Activated naive CD4-positive, alpha-beta T cell treated with anti-CD3 and anti-CD28 coated beads, Interleukin-2, amount 50 U/mL, for 24 hours (primary cell): ENCODE measurements at regions not wholly inside any gene's neighbourhood (a gene's known extent, or its start where the extent isn't known, plus 50 kb on each side); places are given as distances from the start of the nearest gene placed in this dataset.

Experiments used
- H3K27ac Mint-ChIP-seq: one replicate; pipeline ENCODE4 v1.8.0; 2021; ENCODE audit warnings: mild to moderate bottlenecking, mixed read lengths
- H3K27me3 Mint-ChIP-seq: one replicate; pipeline ENCODE4 v1.8.0; 2021; ENCODE audit warnings: mixed read lengths
- H3K36me3 Mint-ChIP-seq: one replicate; pipeline ENCODE4 v1.8.0; 2021; ENCODE audit warnings: mixed read lengths
- H3K4me1 Mint-ChIP-seq: one replicate; pipeline ENCODE4 v1.8.0; 2021; ENCODE audit warnings: mixed read lengths
- H3K4me3 Mint-ChIP-seq: one replicate; pipeline ENCODE4 v1.8.0; 2021; ENCODE audit warnings: mild to moderate bottlenecking, mixed read lengths
- H3K9me3 Mint-ChIP-seq: one replicate; pipeline ENCODE4 v1.8.0; 2021; ENCODE audit warnings: mixed read lengths

- no peaks in the 10 kb centered on the region for H3K36me3 Mint-ChIP-seq
- no peak overlapping the region for H3K4me3 Mint-ChIP-seq
- peaks cover 13% of the 10 kb centered on the region for H3K9me3 Mint-ChIP-seq
- H3K27me3 Mint-ChIP-seq = peaks cover 6% of the 10 kb centered on the region
- no peaks in the 10 kb centered on the region for H3K4me1 Mint-ChIP-seq
- no peak overlapping the region for H3K27ac Mint-ChIP-seq
These were observed 323.4 kb downstream of the SHANK2 start for GRCh38 chr11:70928854-70929598.

GRCh38 chr11:70930215-70930614 is 322.2 kb downstream of the SHANK2 start:
- Mint-ChIP-seq H3K9me3 (peaks cover 10% of the 10 kb centered on the region), H3K27me3 (peaks cover 6% of the 10 kb centered on the region), H3K4me1 (no peaks in the 10 kb centered on the region), H3K27ac (no peak overlapping the region), H3K36me3 (no peaks in the 10 kb centered on the region), H3K4me3 (no peak overlapping the region)

- H3K4me3 Mint-ChIP-seq = no peak overlapping the region
- peaks cover 6% of the 10 kb centered on the region for H3K27me3 Mint-ChIP-seq
- no peaks in the 10 kb centered on the region for H3K36me3 Mint-ChIP-seq
- no peak overlapping the region for H3K27ac Mint-ChIP-seq
- peaks cover 8% of the 10 kb centered on the region for H3K9me3 Mint-ChIP-seq
- H3K4me1 Mint-ChIP-seq = no peaks in the 10 kb centered on the region
These were observed 320.9 kb downstream of the SHANK2 start for GRCh38 chr11:70931430-70931829.

GRCh38 chr11:70933981-70934583 is 318.3 kb downstream of the SHANK2 start:
- no peak overlapping the region for H3K27ac Mint-ChIP-seq
- H3K4me3 Mint-ChIP-seq = no peak overlapping the region
- H3K27me3 Mint-ChIP-seq = no peaks in the 10 kb centered on the region
- H3K9me3 Mint-ChIP-seq = peaks cover 8% of the 10 kb centered on the region
- H3K4me1 Mint-ChIP-seq = no peaks in the 10 kb centered on the region
- H3K36me3 Mint-ChIP-seq = no peaks in the 10 kb centered on the region

- Mint-ChIP-seq H3K27ac (no peak overlapping the region), H3K36me3 (no peaks in the 10 kb centered on the region), H3K4me3 (no peak overlapping the region), H3K9me3 (peaks cover 8% of the 10 kb centered on the region), H3K4me1 (no peaks in the 10 kb centered on the region), H3K27me3 (no peaks in the 10 kb centered on the region)
These were observed 317.2 kb downstream of the SHANK2 start for GRCh38 chr11:70935006-70935768.

GRCh38 chr11:70942593-70942992 is 309.8 kb downstream of the SHANK2 start:
- Mint-ChIP-seq H3K4me1 (no peaks in the 10 kb centered on the region), H3K36me3 (peaks cover 1% of the 10 kb centered on the region), H3K27me3 (peaks cover 2% of the 10 kb centered on the region), H3K27ac (no peak overlapping the region), H3K9me3 (peaks cover 6% of the 10 kb centered on the region), H3K4me3 (no peak overlapping the region)

GRCh38 chr11:70944141-70944540 is 308.2 kb downstream of the SHANK2 start:
- Mint-ChIP-seq H3K36me3 (peaks cover 3% of the 10 kb centered on the region), H3K27ac (no peak overlapping the region), H3K4me1 (no peaks in the 10 kb centered on the region), H3K4me3 (no peak overlapping the region), H3K9me3 (peaks cover 11% of the 10 kb centered on the region), H3K27me3 (peaks cover 7% of the 10 kb centered on the region)

GRCh38 chr11:70944636-70945035 is 307.7 kb downstream of the SHANK2 start:
- no peak overlapping the region for H3K27ac Mint-ChIP-seq
- peaks cover 11% of the 10 kb centered on the region for H3K9me3 Mint-ChIP-seq
- H3K36me3 Mint-ChIP-seq = peaks cover 3% of the 10 kb centered on the region
- no peaks in the 10 kb centered on the region for H3K4me1 Mint-ChIP-seq
- H3K27me3 Mint-ChIP-seq = peaks cover 7% of the 10 kb centered on the region
- no peak overlapping the region for H3K4me3 Mint-ChIP-seq

- no peaks in the 10 kb centered on the region for H3K4me1 Mint-ChIP-seq
- H3K4me3 Mint-ChIP-seq = no peak overlapping the region
- H3K9me3 Mint-ChIP-seq = peaks cover 11% of the 10 kb centered on the region
- H3K36me3 Mint-ChIP-seq = peaks cover 3% of the 10 kb centered on the region
- H3K27ac Mint-ChIP-seq = no peak overlapping the region
- H3K27me3 Mint-ChIP-seq = peaks cover 7% of the 10 kb centered on the region
These were observed 304.0 kb downstream of the SHANK2 start for GRCh38 chr11:70948398-70948797.

GRCh38 chr11:70948855-70949531 is 303.4 kb downstream of the SHANK2 start:
- H3K4me1 Mint-ChIP-seq = no peaks in the 10 kb centered on the region
- H3K27ac Mint-ChIP-seq = no peak overlapping the region
- peaks cover 3% of the 10 kb centered on the region for H3K36me3 Mint-ChIP-seq
- peaks cover 11% of the 10 kb centered on the region for H3K9me3 Mint-ChIP-seq
- H3K4me3 Mint-ChIP-seq = no peak overlapping the region
- peaks cover 9% of the 10 kb centered on the region for H3K27me3 Mint-ChIP-seq

- no peak overlapping the region for H3K27ac Mint-ChIP-seq
- peaks cover 9% of the 10 kb centered on the region for H3K27me3 Mint-ChIP-seq
- peaks cover 5% of the 10 kb centered on the region for H3K9me3 Mint-ChIP-seq
- peaks cover 2% of the 10 kb centered on the region for H3K36me3 Mint-ChIP-seq
- H3K4me3 Mint-ChIP-seq = no peak overlapping the region
- no peaks in the 10 kb centered on the region for H3K4me1 Mint-ChIP-seq
These were observed 301.1 kb downstream of the SHANK2 start for GRCh38 chr11:70951139-70951804.

GRCh38 chr11:70952191-70952590 is 300.2 kb downstream of the SHANK2 start:
- H3K4me3 Mint-ChIP-seq = no peak overlapping the region
- peaks cover 5% of the 10 kb centered on the region for H3K9me3 Mint-ChIP-seq
- no peak overlapping the region for H3K27ac Mint-ChIP-seq
- H3K36me3 Mint-ChIP-seq = peaks cover 2% of the 10 kb centered on the region
- no peaks in the 10 kb centered on the region for H3K4me1 Mint-ChIP-seq
- peaks cover 7% of the 10 kb centered on the region for H3K27me3 Mint-ChIP-seq

GRCh38 chr11:70953720-70954119 is 298.7 kb downstream of the SHANK2 start:
- Mint-ChIP-seq H3K4me3 (no peak overlapping the region), H3K36me3 (no peaks in the 10 kb centered on the region), H3K4me1 (no peaks in the 10 kb centered on the region), H3K27me3 (peaks cover 2% of the 10 kb centered on the region), H3K9me3 (no peaks in the 10 kb centered on the region), H3K27ac (no peak overlapping the region)

GRCh38 chr11:70954471-70954870 is 297.9 kb downstream of the SHANK2 start:
- no peak overlapping the region for H3K4me3 Mint-ChIP-seq
- peaks cover 2% of the 10 kb centered on the region for H3K27me3 Mint-ChIP-seq
- H3K4me1 Mint-ChIP-seq = no peaks in the 10 kb centered on the region
- no peaks in the 10 kb centered on the region for H3K9me3 Mint-ChIP-seq
- no peaks in the 10 kb centered on the region for H3K36me3 Mint-ChIP-seq
- H3K27ac Mint-ChIP-seq = no peak overlapping the region
